K562 (cell line): ENCODE measurements at regions not wholly inside any gene's neighbourhood (a gene's known extent, or its start where the extent isn't known, plus 50 kb on each side); places are given as distances from the start of the nearest gene placed in this dataset.

Experiments
- ATAC-seq: fragments of 200-7000 bp; cut with Tn5 transposase; 3 replicates; pipeline ENCODE4 v1.9.1; 2020; ENCODE audit warnings: moderate library complexity
- BruUV-seq: library from RNA; stranded (reverse); fragments of 400-500 nt; replicated peaks from 2 replicates; lab custom pipeline; 2021; lab: Mats Ljungman, UMichigan
- CTCF ChIA-PET: fragments of 300-600 bp; formaldehyde crosslinking; extraction: SDS; loops from one replicate; lab custom pipeline; 2021; ENCODE audit warnings: low intra/inter-chr PET ratio; lab: Yijun Ruan, JAX
- POLR2A ChIA-PET: fragments of 300-600, 350-650 bp; sonication (Branson Sonifier 250); formaldehyde crosslinking; extraction: SDS; loops from one replicate; lab custom pipeline; 2021; ENCODE audit warnings: antibody characterized with exemption, inconsistent platforms; lab: Yijun Ruan, JAX
- DNase-seq, 4 experiments: peaks; one replicate each; pipeline versions ENCODE4 v3.0.0 to v3.0.0-alpha.2; 2011 to 2018; ENCODE audit warnings: low spot score in 3 of 4, mixed read lengths in 3 of 4; ENCODE audit errors: extremely low read depth in 1 of 4
- FAIRE-seq: peaks from 2 replicates; lab custom pipeline; 2011; peaks lifted over from hg19 to GRCh38; lab: Jason Lieb, UNC
- H2AFZ ChIP-seq: 2 replicates; pipeline ENCODE4 v1.6.0; 2011; ENCODE audit warnings: low read depth, low read length, control low read depth, inconsistent platforms
- H3K27ac ChIP-seq: fragments of 200-600 bp; 3 replicates; pipeline ENCODE4 v1.8.0; 2011; ENCODE audit warnings: low read depth, mild to moderate bottlenecking, control low read depth, inconsistent platforms, low read length, moderate library complexity, mixed read lengths; ENCODE audit errors: extremely low read depth
- H3K27me3 ChIP-seq, 2 experiments: fragments of 300-600 bp in 1 of 2; 2 replicates in 1 of 2; 3 replicates in 1 of 2; pipeline versions ENCODE4 v1.6.0 to v1.8.0; 2011; ENCODE audit warnings: inconsistent platforms in 2 of 2, low read length in 2 of 2, mild to moderate bottlenecking in 1 of 2, mixed read lengths in 1 of 2, moderate library complexity in 1 of 2; ENCODE audit not compliant: control insufficient read depth in 2 of 2, insufficient read depth in 2 of 2
- H3K36me3 ChIP-seq: fragments of 300-600 bp; 3 replicates; pipeline ENCODE4 v1.8.0; 2011; ENCODE audit warnings: mild to moderate bottlenecking, low read length, inconsistent platforms; ENCODE audit not compliant: control insufficient read depth, insufficient read depth
- H3K4me1 ChIP-seq, 2 experiments: fragments of 200-600 bp in 1 of 2; replicated peaks in 1 of 2; 2 replicates in 1 of 2; 3 replicates in 1 of 2; pipeline versions ENCODE4 v1.5.1 to v1.8.0; 2011; ENCODE audit warnings: inconsistent platforms in 2 of 2, low read length in 2 of 2, mild to moderate bottlenecking in 1 of 2, mixed read lengths in 1 of 2, moderate library complexity in 1 of 2; ENCODE audit not compliant: control insufficient read depth in 2 of 2, insufficient read depth in 2 of 2
- H3K4me2 ChIP-seq: 2 replicates; pipeline ENCODE4 v1.6.1; 2011; ENCODE audit warnings: low read length, control low read depth, inconsistent platforms, mixed read lengths; ENCODE audit not compliant: insufficient read depth
- H3K4me3 ChIP-seq: fragments of 200-600 bp; sonication (generic), shearing (Covaris generic); 2 replicates; pipeline ENCODE4 v1.5.1; 2016; ENCODE audit warnings: control low read depth, inconsistent platforms
- H3K79me2 ChIP-seq: fragments of 200-600 bp; 3 replicates; pipeline ENCODE4 v1.8.0; 2011; ENCODE audit warnings: low read length, inconsistent platforms; ENCODE audit not compliant: control insufficient read depth, insufficient read depth
- H3K9ac ChIP-seq, 2 experiments: 2 replicates each; pipeline versions ENCODE4 v1.6.0 to v1.6.1; 2011; ENCODE audit warnings: low read depth in 2 of 2, low read length in 2 of 2, control low read depth in 1 of 2, inconsistent platforms in 1 of 2, mild to moderate bottlenecking in 1 of 2, mixed read lengths in 1 of 2; ENCODE audit not compliant: insufficient read depth in 1 of 2
- H3K9me1 ChIP-seq: one replicate; pipeline ENCODE4 v1.6.0; 2011; ENCODE audit warnings: inconsistent platforms, mild to moderate bottlenecking, low read length, moderate library complexity; ENCODE audit not compliant: control insufficient read depth, insufficient read depth
- H3K9me3 ChIP-seq: replicated peaks from 2 replicates; pipeline ENCODE4 v1.5.1; 2011; ENCODE audit warnings: low read depth, low read length, inconsistent platforms; ENCODE audit not compliant: control insufficient read depth, insufficient read depth
- H4K20me1 ChIP-seq: replicated peaks from 2 replicates; pipeline ENCODE4 v1.6.1; 2011; ENCODE audit warnings: low read length, inconsistent platforms, mixed read lengths; ENCODE audit not compliant: control insufficient read depth, insufficient read depth
- BDP1 ChIP-seq: IDR thresholded peaks from 3 replicates; pipeline ENCODE4 v1.6.1; 2011; ENCODE audit not compliant: insufficient read length, insufficient read depth
- CHAMP1 ChIP-seq: fragments of 450-650 bp; IDR thresholded peaks from 2 replicates; pipeline ENCODE4 v1.6.1; 2016; ENCODE audit warnings: mild to moderate bottlenecking
- HEY1 ChIP-seq: fragments of 250-450 bp; sonication (Bioruptor Pico); IDR thresholded peaks from 2 replicates; pipeline ENCODE4 v1.5.0; 2020; ENCODE audit warnings: mild to moderate bottlenecking, moderate library complexity, borderline replicate concordance
- PYGO2 ChIP-seq: fragments of 450-650 bp; IDR thresholded peaks from 2 replicates; pipeline ENCODE4 v1.6.1; 2016; ENCODE audit warnings: mild to moderate bottlenecking, missing genetic modification characterization, moderate library complexity, missing compliant biosample characterization
- SMC3 ChIP-seq: conservative IDR thresholded peaks from 2 replicates; pipeline ENCODE4 v1.6.1; 2011; ENCODE audit warnings: low read depth, low read length, improper control_type of control experiment; ENCODE audit not compliant: insufficient read depth
- ZBTB12 ChIP-seq: fragments of 250-450 bp; sonication (Bioruptor Pico); IDR thresholded peaks from 2 replicates; pipeline ENCODE4 v1.4.0; 2020
- ZBTB8A ChIP-seq: fragments of 450-650 bp; IDR thresholded peaks from 2 replicates; pipeline ENCODE4 v1.6.1; 2018; ENCODE audit warnings: mild to moderate bottlenecking, moderate library complexity; ENCODE audit not compliant: partially characterized antibody
- ZFP36 ChIP-seq: fragments of 150-350 bp; IDR thresholded peaks from 2 replicates; pipeline ENCODE4 v1.6.1; 2018; ENCODE audit warnings: low read length, low read depth; ENCODE audit not compliant: partially characterized antibody
- ZNF780A ChIP-seq: fragments of 250-450 bp; sonication (Bioruptor Pico); IDR thresholded peaks from 2 replicates; pipeline ENCODE4 v1.5.0; 2021; ENCODE audit warnings: mild to moderate bottlenecking
- in situ Hi-C: fragments of 300-500 bp; cut with MboI; formaldehyde crosslinking; loops from 4 replicates; pipeline ENCODE4 v1.15.0; 2018; ENCODE audit warnings: inconsistent platforms, mixed read lengths
- intact Hi-C: fragments of 100-400 bp; cut with micrococcal nuclease; formaldehyde crosslinking; loops from 2 replicates; pipeline ENCODE4 v1.14.2; 2022

- FAIRE-seq (no peak), DNase-seq (no peak), ATAC-seq (no peak)
- Histone ChIP-seq H4K20me1 (no peaks in the 10 kb centered on the region), H3K9me1 (no peaks in the 10 kb centered on the region), H3K4me1 (no peaks in the 10 kb centered on the region), H2AFZ (no peak overlapping the region), H3K36me3 (no peaks in the 10 kb centered on the region), H3K4me3 (no peak overlapping the region), H3K79me2 (no peaks in the 10 kb centered on the region), H3K27me3 (no peaks in the 10 kb centered on the region), H3K27ac (no peak overlapping the region), H3K4me2 (no peak overlapping the region), H3K9ac (no peak overlapping the region), H3K9me3 (no peaks in the 10 kb centered on the region; the same call in 1 of the 2 replicates)
- no TSS peak for BruUV-seq
- no peak for TF ChIP-seq ZFP36
- no peak for TF ChIP-seq ZBTB8A
- no peak for TF ChIP-seq ZNF780A (CRISPR knock-in tag)
- no peak for TF ChIP-seq BDP1
- no peak for TF ChIP-seq HEY1 (CRISPR knock-in tag)
- no peak for TF ChIP-seq CHAMP1
- TF ChIP-seq PYGO2 (tag): no peak
- no peak for TF ChIP-seq ZBTB12
- no peak for TF ChIP-seq SMC3
- ChIA-PET POLR2A (no interaction called here), CTCF (no interaction called here)
- in situ Hi-C loops: no loop called here
- intact Hi-C loops: no loop called here
Measured at GRCh38 chr5:165673499-165673898, 2168.1 kb downstream of the MAT2B start.
